ENCODE measurements at regions not wholly inside any gene's neighbourhood (a gene's known extent, or its start where the extent isn't known, plus 50 kb on each side); places are given as distances from the start of the nearest gene placed in this dataset.

DNA sequence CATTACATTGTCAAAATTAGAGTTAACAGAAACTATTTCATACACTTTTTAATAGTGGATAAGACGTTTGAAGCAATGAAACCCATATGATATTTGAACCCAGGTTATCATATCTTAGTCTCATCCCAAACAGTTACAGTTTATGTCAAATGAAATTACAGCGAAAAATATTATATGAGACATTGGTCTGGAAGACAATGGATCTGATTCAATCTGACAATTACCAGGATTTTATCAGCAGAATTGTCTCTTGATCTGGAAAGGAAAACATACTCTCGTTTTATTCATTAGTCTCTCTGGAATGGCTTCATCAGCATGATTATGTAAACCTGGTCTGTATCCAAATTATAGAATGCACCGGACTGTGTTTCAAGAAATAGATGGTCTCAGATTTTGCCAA is 818.6 kb downstream of the NCAM2 start:
- TF ChIP-seq, protein P1, sequence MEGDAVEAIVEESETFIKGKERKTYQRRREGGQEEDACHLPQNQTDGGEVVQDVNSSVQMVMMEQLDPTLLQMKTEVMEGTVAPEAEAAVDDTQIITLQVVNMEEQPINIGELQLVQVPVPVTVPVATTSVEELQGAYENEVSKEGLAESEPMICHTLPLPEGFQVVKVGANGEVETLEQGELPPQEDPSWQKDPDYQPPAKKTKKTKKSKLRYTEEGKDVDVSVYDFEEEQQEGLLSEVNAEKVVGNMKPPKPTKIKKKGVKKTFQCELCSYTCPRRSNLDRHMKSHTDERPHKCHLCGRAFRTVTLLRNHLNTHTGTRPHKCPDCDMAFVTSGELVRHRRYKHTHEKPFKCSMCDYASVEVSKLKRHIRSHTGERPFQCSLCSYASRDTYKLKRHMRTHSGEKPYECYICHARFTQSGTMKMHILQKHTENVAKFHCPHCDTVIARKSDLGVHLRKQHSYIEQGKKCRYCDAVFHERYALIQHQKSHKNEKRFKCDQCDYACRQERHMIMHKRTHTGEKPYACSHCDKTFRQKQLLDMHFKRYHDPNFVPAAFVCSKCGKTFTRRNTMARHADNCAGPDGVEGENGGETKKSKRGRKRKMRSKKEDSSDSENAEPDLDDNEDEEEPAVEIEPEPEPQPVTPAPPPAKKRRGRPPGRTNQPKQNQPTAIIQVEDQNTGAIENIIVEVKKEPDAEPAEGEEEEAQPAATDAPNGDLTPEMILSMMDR (IDR thresholded peaks at IDR 0.05), result no peak
- no peak for TF ChIP-seq EZH2phosphoT487 (IDR thresholded peaks at IDR 0.05)

Data from neural progenitor cell (in vitro differentiated cells).